ENCODE measurements at regions not wholly inside any gene's neighbourhood (a gene's known extent, or its start where the extent isn't known, plus 50 kb on each side); places are given as distances from the start of the nearest gene placed in this dataset.

GRCh38 chr13:22235285-22235949, 564.5 kb downstream of the FGF9 start:
- no peak for TF ChIP-seq CTCF (IDR thresholded peaks at IDR 0.05 in 4 of 5, conservative IDR thresholded peaks at IDR 0.05 in 1 of 5)
- no peak for TF ChIP-seq POLR2A (IDR thresholded peaks at IDR 0.05)

Measured in gastrocnemius medialis (tissue), 4 donors.